Occipital lobe (tissue), 1 donor: ENCODE measurements at regions not wholly inside any gene's neighbourhood (a gene's known extent, or its start where the extent isn't known, plus 50 kb on each side); places are given as distances from the start of the nearest gene placed in this dataset.
"Not testable (repeated sequence)": the region's sequence is repeated elsewhere in the genome, so short reads cannot be mapped to it uniquely, and the experiment has no call there.

Experiments
- DNase-seq: peaks from one replicate; lab custom pipeline; 2025; lab: John Stamatoyannopoulos, UW

DNA sequence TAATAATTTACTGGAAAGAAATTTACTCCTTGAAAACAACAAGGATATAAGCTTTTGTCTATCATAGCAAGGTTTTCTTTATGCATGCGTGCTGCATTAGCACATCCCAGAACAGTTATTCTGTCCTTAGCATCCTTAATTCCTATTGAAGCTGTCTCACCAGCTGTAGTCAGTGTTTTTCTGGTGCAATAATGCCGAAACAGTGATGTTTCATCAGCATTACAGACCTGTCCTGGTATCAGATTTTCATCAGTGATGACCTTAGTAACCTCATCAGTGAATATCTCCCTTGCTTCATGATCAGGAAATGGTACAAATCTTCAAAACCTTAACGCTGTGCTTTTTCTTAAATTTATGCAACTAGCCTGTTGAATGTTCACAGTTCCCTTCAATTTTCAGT is 264.7 kb upstream of the STARD13 start:
- DNase-seq = no peak

DNA sequence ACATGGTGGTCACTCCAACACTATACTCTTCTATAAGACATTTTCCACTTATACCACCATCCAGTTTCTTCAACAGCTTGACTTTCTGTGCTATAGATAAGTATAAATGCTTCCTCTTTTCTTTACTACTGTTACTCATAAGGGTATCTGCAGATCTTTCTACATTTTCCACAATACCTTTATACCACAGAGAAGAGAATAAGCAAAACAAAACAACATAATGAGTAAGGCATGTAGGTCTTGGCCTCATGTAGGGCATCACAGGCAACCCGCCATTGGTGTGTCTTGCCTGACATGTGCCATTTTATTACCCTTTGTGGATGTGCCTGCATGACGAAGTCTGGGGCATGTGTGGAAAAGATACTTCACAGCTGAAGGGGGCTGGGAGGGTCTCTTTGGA is 265.3 kb upstream of the STARD13 start:
- no peak for DNase-seq

DNA sequence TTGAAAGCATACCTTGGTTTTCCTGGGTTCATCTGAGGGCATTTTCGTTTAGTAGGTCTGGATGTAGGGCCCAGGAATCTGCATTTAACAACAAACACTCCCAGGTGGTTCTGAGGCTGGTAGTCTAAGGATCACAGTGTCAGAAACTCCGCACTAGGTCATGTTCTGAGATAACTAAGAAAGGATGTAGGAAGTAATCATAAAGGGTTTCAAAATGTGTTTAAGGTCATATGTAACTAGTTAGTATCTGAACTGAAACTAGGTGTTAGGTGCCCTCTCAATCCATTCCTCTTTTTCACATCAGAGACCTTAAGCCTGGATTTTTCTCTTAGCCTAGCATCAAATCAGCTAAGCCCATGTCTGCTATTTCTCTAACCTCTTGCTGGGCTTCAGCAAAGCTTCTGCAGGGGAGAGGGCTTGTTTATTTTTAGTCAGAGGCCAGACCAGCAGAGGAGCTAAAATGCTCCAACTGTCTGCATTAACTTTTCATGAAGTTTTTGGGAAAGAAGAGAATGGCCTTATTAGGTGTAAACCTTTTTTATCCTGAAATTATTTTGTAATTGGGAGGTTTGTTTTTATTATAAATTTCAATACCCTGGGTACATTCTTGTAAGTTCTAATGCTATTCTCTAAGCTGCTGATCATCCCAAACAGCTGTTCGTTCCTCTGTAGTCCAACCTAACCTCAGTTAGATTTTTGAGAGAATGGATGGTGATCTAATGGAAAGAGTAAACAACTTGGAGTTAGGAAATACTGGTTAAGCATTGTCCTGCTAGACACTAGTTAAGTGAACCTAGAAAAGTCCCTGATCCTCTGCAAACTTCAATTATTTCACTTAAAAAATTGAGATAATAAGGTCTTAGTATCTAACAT is 262.8 kb upstream of the RFC3 start:
- DNase-seq = no peak

DNA sequence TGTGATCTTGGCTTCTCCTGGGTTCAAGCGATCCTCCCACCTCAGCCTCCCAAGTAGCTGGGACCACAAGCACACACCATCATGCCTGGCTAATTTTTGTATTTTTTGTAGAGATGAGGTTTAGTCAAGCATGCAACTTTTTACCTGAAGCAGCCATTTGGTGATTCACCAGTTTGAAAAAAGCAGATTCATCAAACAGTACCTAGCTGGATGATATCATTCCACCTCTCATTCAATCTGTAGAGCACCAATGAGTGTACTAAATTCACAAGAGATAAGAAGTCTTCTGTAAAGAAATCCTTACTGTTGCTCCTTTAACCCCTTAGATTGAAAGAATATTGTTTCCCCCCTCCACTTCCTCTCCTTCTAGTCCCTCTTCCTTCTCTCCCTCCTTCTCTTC is 261.1 kb upstream of the RFC3 start:
- DNase-seq = no peak

DNA sequence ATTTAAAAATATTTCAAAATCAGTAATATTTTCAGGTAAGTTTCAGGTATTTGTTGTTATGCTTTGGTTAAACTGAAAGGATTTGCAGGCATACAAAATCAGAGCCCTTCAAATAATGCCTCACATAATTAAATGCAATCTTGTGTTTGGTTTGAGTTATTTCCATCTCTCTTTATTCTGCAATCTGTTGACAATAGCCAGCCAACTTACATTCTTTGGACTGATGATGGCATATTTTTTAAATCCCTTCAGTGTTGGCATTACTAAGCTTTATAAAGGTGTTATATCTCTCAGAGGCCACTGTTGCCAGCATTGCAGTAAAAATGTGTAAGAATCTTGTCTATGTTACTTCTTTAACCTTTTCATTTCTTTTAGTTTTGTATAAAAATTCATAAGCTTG is 257.2 kb upstream of the RFC3 start:
- no peak for DNase-seq

DNA sequence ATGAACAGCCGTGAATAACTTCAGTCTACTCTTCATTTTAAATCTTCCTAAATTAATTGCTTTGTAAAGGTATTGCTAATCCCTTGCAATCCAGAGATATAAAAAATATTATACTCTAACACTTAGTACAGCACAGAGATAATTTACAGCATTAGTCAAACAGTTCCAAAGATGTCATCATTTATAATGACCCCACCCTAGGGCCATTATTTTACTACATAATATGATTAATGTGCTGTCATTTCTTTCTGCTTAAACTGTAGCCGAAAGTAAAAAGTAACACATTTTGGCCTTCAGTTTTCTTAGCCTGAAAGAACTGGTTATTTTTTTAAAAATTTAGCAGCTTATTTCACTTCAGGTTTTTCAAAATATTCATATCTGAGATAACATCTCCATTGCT is 256.3 kb upstream of the RFC3 start:
- DNase-seq = no peak

DNA sequence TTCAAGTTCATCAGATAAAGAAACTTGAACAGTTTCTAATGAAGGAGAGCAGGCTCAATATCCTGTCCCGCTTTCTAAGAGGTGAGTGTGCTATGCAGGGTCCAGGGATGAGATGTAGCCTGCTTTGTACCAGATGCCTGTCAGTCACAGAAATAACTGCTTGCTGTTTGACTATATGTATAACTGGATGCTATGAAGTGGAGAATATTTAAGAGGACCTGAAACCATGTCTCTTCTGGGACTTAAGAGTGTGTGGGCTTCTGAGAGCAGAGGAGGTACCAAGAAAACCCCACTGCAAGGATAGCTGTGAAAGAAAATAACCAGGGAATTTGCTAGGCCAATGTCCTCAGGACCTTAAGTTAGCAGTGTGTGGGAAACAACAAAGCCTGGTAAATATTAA is 246.3 kb upstream of the RFC3 start:
- DNase-seq = no peak

DNA sequence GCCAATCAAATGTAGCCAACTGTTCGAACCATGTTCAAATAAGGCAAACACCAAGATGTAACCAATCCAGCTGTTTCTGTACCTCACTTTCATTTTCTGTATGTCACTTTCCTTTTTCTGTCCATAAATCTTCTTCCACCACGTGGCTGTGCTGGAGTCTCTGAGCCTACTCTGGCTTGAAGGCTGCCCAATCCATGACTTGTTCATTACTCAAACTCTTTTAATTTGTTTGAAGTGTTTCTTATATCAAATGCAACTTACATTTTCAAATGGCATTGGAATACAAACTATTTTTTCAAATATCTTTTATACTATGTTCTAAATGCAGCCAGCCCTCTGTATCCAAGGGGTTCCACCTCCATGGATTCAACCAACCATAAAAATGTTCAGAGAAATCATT is 245.6 kb upstream of the RFC3 start:
- not testable (repeated sequence) for DNase-seq

DNA sequence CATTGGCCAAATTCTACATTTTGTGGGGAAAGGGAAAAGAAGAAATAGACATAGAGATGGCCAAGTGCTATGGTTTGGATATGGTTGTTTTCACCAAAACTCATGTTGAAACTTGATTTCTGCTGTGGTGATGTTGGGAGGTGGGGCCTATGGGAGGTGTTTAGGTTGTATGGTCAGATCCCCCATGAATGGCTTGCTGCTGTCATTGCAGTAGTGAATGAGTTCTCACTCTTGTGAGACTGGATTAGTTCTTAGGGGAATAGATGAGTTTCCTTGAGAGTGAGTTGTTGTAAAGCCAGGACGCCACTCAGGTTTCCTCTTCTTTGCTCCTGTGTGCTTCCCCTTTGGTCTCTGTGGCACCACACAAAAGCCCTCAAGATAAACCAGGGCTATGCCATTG is 242.6 kb upstream of the RFC3 start:
- DNase-seq = no peak

DNA sequence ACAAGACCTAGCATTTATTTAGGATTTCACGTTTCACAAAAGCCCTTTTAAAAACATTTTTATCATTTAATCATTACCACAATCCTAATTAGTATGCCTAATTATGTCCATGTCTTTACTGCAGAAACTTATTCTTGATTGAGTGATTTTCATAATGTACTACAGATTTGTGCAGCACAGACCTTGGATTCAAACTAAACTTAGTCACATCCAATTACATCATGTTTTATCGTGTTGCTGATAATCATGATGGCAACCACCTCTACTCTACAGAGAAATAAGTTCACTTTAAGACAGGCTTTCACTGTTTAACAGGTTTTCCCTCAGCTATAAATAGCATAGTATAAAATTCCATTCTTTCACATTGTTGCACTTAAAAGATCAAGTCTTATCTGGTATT is 240.9 kb upstream of the RFC3 start:
- DNase-seq = no peak

DNA sequence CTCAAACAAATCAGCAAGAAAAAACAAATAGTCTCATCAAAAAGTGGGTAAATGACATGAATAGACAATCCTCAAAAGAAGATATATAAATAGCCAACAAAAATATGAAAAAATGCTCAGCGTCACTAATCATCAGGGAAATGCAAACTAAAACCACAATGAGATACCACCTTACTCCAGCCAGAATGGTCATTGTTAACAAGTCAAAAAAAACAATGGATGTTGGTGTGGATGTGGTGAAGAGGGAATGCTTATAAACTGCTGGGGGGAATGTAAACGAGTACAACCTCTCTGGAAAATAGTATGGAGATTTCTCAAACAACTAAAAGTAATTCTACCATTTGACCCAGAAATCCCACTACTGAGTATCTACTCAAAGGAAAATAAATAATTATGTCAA is 239.2 kb upstream of the RFC3 start:
- no peak for DNase-seq

DNA sequence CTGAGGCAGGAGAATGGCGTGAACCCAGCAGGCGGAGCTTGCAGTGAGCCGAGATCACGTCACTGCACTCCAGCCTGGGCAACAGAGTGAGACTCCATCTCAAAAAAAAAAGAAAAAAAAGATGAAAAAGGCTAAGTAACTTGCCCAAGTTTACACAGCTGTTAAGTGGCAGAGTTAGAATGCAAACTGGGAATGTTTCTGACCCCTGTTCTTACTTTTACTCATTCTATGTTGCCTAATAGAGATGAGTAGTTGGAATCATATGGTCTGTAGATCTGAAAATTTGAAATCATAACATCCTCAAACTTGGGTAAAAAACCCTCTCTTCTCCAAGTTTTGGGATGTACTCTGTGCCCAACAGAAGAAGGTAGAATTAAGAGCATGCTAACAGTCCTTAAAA is 235.8 kb upstream of the RFC3 start:
- no peak for DNase-seq

DNA sequence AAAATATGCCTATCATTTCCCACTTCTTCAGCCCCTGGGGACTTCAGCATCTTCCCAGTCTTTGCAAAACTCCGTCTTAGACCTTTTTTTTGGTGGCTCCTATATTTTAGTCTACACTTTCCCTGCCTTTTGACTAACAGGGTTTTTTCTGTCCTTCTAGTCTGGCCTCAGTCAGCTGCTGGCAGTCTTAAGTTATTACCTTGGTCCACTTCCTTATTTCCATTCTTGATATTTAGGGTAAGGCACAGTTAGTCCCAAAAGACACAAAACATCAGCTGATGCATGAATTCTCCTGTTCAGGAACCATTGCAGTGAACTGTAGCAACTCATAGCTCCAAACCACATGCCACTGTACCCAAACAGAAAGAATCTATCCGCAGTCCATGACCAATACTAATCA is 234.6 kb upstream of the RFC3 start:
- no peak for DNase-seq

DNA sequence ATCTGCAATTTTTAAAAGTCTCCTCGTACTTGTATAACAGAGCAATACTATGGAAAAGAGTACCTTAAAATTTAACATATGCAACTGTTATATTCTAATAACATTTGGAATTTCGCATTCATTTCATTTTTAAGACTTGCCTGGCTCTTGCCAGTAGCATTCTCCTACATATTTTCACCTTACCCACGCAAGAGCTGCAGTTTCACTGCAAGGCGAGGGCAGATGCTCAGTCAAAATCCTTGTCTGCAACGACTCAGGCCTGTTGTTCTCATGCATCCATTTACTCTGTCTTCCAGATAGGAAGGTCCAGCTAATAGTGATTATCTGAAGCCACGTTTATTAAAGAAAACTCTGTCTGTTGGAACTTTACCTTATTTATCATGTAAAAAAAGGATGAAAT is 227.0 kb upstream of the RFC3 start:
- peak; percentile 5 for DNase-seq

DNA sequence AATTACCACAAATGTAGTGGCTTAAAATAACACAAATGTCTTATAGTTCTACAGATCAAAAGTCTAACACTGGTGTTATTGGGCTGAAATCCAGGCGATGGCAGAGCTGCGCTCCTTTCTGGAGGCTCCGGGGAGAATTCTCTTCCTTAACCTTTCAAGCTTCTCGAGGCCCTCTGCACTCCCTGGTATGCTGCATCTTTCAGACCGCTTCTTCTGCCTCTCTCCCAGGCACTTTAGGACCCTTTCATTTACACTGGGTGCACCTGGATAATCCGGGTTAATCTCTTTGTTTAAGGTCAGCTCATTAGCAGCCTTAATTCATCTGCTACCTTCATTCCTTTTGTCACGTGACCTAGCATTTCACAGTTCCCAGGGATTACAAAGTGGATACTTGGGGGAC is 211.3 kb upstream of the RFC3 start:
- no peak for DNase-seq

DNA sequence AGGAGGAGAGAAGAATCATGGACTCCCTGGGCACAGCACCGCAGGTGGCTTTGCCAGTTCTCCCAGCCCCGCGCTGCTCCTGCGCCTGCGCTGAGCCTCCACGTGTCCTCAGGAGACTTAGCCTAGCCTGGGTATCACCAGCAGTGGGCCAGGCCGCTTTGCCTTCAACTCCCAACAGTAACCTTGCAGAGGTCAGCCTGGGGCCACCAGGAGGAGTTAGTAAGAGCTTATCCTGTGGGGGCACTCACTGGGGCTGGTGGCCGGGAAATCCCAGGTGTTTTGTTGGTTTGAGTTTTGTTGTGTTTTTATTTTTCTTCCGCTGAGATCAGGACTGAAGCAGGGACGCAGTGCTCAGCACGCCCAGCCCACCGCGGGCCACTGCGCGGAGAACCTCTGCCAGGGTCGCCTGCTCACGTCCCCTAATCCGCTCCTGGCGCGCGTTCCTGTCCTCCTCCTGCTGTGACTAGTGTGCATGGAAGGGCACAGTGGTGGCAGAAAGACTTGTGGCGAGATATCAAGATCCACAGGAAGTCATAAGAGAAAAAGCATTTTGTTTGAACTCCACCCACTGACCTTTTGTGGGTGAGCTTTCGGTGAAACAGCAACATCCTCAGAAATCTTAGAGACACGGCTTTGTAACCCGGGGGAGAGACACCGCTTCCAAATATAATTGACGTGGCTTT is 207.4 kb upstream of the RFC3 start:
- peak; percentile 51 for DNase-seq

DNA sequence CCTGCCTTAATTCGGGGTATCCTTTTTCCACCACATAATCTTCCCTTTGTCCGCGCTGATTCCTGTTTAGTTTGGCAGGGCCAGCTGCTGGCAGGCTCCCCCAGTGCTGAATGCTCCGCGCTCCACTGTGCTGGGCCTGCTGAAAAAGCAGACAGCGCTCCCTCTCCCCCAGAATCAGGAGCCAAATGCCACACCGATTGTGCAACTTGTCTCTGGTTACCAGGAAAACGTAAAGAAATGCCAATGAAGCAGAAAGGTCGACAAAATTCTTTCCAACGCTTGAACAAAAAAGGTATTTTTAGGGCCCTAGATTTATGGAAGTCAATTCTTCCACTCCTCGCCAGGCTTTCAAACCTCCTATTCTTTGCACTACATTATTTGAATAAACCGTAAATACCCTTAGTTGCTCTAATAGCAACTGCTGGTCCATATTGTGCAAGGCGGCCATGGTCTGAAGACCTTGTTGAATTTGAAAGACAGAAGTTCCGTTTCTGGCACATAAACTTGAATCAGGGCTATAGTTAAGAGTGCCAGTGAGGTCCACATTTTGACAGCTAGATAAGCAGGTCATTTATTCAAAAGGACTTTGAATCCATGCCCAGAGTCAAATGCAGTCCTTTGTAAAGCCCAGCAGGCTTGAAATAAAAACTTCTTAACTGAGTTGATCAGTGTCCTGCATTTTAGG is 206.7 kb upstream of the RFC3 start:
- no peak for DNase-seq

DNA sequence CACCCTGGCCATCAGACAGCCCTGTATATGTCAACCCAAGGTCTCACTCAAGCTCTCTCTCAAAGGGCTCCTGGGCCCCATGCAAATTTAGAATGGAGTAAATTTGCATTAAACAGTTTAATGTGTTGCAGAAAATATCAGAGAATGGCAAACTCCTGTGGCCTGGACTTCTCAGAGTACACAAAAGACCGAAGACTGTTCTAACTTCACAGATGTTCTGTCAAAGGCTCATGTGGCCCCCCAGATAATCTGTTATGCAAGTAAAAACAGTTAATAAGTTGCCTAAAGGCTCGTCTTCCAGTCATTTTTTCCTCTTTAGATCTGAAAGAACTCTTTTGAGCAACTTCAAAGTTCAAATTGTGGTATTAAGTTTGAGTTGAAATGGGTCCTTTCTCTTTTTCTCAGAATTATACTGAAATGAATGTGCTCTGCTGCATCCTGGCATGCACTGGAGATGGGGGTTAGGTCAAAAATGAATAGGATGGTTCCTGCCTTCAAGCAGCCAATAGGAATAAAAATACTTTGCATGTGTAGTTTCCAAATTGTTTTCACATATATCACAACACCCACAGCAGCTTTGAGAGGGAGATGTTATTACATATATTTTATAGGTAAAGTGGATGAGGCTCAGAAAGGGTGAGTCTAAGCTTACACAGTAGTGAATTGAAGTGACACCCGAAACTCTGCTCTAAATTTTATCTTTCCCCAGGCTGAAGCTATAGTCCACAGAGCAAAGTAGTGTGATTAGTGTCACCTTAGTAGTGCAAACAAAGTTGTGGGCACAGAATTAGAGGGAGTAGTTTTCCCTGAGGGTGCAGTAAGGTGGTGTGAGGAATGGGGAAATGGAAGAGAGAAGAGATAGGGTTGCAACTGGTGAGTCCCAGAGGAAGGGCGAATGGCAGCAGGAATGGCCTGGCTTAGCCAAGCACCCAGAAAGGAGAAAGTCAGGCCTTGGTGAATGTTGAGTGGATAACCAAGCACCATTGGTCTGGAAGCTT is 205.0 kb upstream of the RFC3 start:
- no peak for DNase-seq

DNA sequence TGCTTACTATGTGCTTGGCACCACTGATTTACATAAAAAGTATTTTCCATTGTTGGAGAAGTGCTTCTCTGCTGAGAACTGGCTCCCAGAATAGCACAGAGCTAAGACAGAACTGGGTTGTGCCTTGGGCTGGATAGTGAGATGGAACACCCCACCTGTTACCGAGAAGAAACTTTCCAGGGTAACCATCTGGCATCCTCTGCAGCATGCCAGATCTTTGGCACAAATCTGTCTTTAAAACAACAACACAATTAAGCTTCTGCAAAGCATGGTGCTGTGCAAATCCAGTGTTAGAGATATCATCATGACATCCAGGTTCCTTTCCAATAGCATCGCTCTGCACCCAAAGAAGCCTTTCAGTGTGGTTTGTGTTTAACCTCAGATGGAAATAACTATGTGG is 202.5 kb upstream of the RFC3 start:
- DNase-seq = peak; percentile 73

DNA sequence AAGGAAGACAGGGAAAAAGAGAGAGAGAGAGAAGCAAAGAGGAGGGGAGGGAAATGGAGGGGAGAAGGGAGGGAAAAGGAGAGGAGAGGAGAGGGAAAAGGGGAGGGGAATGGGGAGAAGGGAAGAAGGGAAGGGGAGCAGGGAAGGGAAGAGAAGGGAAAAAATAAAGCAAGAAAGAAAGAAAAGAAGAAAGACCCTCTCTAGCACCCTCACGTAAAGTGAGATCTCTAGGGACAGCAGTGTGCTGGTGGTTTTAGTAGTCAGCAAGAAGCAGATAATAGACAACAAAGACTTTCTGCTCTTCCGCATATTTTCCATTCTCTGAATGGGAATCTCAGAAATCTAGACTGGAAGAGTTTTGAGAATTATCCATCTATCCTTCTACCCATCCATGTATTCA is 201.8 kb upstream of the RFC3 start:
- DNase-seq = no peak

DNA sequence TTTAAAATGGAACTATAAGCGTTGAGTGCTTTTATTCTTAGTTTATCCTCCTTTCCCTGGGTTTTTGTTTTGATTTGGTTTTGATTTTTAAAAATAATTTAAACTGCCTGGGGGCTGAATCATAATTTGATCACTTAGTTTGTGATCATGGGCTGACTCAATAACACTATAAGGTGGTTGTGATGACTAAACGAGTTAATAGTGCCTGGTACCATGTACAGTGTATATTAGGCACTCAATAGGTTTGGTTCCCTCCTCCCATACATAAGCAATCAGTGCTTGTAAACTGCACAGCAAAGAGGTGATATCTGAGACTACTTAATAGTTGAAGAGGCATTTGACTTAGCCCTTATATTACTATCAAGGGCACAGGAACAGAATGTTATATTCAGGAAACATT is 200.9 kb upstream of the RFC3 start:
- no peak for DNase-seq
